Neural cell (in vitro differentiated cells): ENCODE measurements at regions not wholly inside any gene's neighbourhood (a gene's known extent, or its start where the extent isn't known, plus 50 kb on each side); places are given as distances from the start of the nearest gene placed in this dataset.

ENCODE experiments used
- CTCF ChIP-seq: fragments of 450-650 bp; IDR thresholded peaks from 2 replicates; pipeline ENCODE4 v1.5.1; 2014; ENCODE audit warnings: antibody characterized with exemption, mild to moderate bottlenecking, moderate library complexity; ENCODE audit not compliant: poor library complexity, severe bottlenecking
- EZH2 ChIP-seq: fragments of 200-600, 300-800 bp; shearing (Covaris generic), sonication (generic); IDR thresholded peaks from 2 replicates; pipeline ENCODE4 v1.6.1; 2014; ENCODE audit warnings: antibody characterized with exemption, low read length, borderline replicate concordance, mild to moderate bottlenecking; ENCODE audit not compliant: insufficient read depth, poor library complexity, severe bottlenecking
- POLR2AphosphoS5 ChIP-seq: IDR thresholded peaks from 2 replicates; pipeline ENCODE4 v1.6.1; 2012
- RAD21 ChIP-seq: fragments of 450-650 bp; conservative IDR thresholded peaks from 2 replicates; pipeline ENCODE4 v1.6.1; 2014; ENCODE audit warnings: antibody characterized with exemption, mild to moderate bottlenecking, moderate library complexity
- TAF1 ChIP-seq: IDR thresholded peaks from 2 replicates; pipeline ENCODE4 v1.6.1; 2012; ENCODE audit warnings: low read depth
- TF ChIP-seq, protein P1 (sequence below): IDR thresholded peaks from 2 replicates; pipeline ENCODE4 v1.6.1; 2012; ENCODE audit warnings: borderline replicate concordance

DNA sequence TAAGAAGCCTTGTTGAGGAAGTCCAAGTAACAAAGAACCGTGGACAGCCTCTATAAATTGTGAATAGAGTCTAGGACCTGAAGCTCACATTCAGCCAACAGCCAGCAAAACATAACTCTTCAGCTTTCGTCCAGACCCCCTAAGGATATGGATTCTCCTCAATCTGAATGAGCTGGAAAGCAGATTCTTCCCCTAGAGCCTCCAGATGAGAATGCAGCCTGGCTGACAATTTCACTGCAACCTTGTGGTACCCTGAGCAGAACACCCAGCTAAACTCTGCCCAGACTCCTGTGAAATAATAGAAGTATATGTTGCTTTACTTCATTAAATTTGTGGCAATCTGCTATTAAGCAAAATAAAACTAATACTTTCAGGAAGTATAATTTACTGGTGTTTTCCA is 483.5 kb upstream of the SLC8A1 start:
- TF ChIP-seq, protein P1, sequence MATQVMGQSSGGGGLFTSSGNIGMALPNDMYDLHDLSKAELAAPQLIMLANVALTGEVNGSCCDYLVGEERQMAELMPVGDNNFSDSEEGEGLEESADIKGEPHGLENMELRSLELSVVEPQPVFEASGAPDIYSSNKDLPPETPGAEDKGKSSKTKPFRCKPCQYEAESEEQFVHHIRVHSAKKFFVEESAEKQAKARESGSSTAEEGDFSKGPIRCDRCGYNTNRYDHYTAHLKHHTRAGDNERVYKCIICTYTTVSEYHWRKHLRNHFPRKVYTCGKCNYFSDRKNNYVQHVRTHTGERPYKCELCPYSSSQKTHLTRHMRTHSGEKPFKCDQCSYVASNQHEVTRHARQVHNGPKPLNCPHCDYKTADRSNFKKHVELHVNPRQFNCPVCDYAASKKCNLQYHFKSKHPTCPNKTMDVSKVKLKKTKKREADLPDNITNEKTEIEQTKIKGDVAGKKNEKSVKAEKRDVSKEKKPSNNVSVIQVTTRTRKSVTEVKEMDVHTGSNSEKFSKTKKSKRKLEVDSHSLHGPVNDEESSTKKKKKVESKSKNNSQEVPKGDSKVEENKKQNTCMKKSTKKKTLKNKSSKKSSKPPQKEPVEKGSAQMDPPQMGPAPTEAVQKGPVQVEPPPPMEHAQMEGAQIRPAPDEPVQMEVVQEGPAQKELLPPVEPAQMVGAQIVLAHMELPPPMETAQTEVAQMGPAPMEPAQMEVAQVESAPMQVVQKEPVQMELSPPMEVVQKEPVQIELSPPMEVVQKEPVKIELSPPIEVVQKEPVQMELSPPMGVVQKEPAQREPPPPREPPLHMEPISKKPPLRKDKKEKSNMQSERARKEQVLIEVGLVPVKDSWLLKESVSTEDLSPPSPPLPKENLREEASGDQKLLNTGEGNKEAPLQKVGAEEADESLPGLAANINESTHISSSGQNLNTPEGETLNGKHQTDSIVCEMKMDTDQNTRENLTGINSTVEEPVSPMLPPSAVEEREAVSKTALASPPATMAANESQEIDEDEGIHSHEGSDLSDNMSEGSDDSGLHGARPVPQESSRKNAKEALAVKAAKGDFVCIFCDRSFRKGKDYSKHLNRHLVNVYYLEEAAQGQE = no peak
- TF ChIP-seq POLR2AphosphoS5 (no peak), CTCF (no peak), TAF1 (no peak), EZH2 (no peak), RAD21 (no peak)
